SK-N-SH (cell line): ENCODE measurements at regions not wholly inside any gene's neighbourhood (a gene's known extent, or its start where the extent isn't known, plus 50 kb on each side); places are given as distances from the start of the nearest gene placed in this dataset.

Experiments
- CTCF ChIA-PET: fragments of 300-600, 350-600 bp; formaldehyde crosslinking; extraction: SDS; loops from one replicate; lab custom pipeline; 2021; lab: Yijun Ruan, JAX
- POLR2A ChIA-PET: fragments of 350-600 bp; sonication (Branson Sonifier 250); formaldehyde crosslinking; extraction: SDS; loops from one replicate; lab custom pipeline; 2020; ENCODE audit warnings: antibody characterized with exemption, inconsistent platforms; lab: Yijun Ruan, JAX
- DNase-seq: peaks from one replicate; pipeline ENCODE4 v3.0.0; 2012
- H2AFZ ChIP-seq: fragments of 200-600 bp; sonication (generic); 2 replicates; pipeline ENCODE4 v1.8.1; 2016; ENCODE audit warnings: antibody characterized with exemption, mild to moderate bottlenecking, low read depth
- H3F3A ChIP-seq: fragments of 200-600 bp; sonication (generic); replicated peaks from 2 replicates; pipeline ENCODE3; 2016; ENCODE audit warnings: antibody characterized with exemption, mild to moderate bottlenecking; ENCODE audit not compliant: insufficient read depth
- H3K27ac ChIP-seq, 2 experiments: fragments of 200-500 bp in 1 of 2; fragments of 200-600 bp in 1 of 2; sonication (Bioruptor generic) in 1 of 2; sonication (generic), shearing (Covaris generic) in 1 of 2; 2 replicates each; pipeline versions ENCODE4 v1.5.1 to v1.6.1; 2014 to 2016; ENCODE audit warnings: low read depth in 2 of 2, inconsistent platforms in 1 of 2, low read length in 1 of 2, mild to moderate bottlenecking in 1 of 2, mixed read lengths in 1 of 2
- H3K27me3 ChIP-seq: fragments of 200-600 bp; sonication (generic), shearing (Covaris generic); 2 replicates; pipeline ENCODE4 v1.6.1; 2016; ENCODE audit warnings: mixed run types; ENCODE audit not compliant: insufficient read depth
- H3K36me3 ChIP-seq, 2 experiments: fragments of 200-500 bp in 1 of 2; fragments of 200-600 bp in 1 of 2; sonication (Bioruptor generic) in 1 of 2; sonication (generic) in 1 of 2; replicated peaks in 1 of 2; 2 replicates each; pipeline versions ENCODE3 to v1.5.1; 2014 to 2016; ENCODE audit warnings: low read length in 1 of 2, mild to moderate bottlenecking in 1 of 2; ENCODE audit not compliant: insufficient read depth in 2 of 2, control insufficient read depth in 1 of 2
- H3K4me1 ChIP-seq, 2 experiments: fragments of 200-500 bp in 1 of 2; fragments of 200-600 bp in 1 of 2; sonication (Bioruptor generic) in 1 of 2; sonication (generic), shearing (Covaris generic) in 1 of 2; 2 replicates each; pipeline versions ENCODE4 v1.5.1 to v1.6.1; 2014 to 2016; ENCODE audit warnings: low read depth in 1 of 2, low read length in 1 of 2, mixed run types in 1 of 2; ENCODE audit not compliant: insufficient read depth in 2 of 2, control insufficient read depth in 1 of 2
- H3K4me2 ChIP-seq: fragments of 200-600 bp; sonication (generic), shearing (Covaris generic); 2 replicates; pipeline ENCODE4 v1.6.1; 2017; ENCODE audit warnings: mixed run types
- H3K4me3 ChIP-seq, 2 experiments: fragments of 200-500 bp in 1 of 2; fragments of 200-600 bp in 1 of 2; sonication (Bioruptor generic) in 1 of 2; sonication (generic), shearing (Covaris generic) in 1 of 2; 2 replicates each; pipeline versions ENCODE4 v1.5.1 to v1.8.1; 2014 to 2016; ENCODE audit warnings: low read depth in 2 of 2, inconsistent platforms in 1 of 2, low read length in 1 of 2, mild to moderate bottlenecking in 1 of 2, mixed read lengths in 1 of 2, moderate library complexity in 1 of 2
- H3K79me2 ChIP-seq: fragments of 200-600 bp; sonication (generic); 2 replicates; pipeline ENCODE4 v1.8.1; 2017; ENCODE audit warnings: mild to moderate bottlenecking; ENCODE audit not compliant: insufficient read depth
- H3K9ac ChIP-seq: fragments of 200-600 bp; sonication (generic); 2 replicates; pipeline ENCODE4 v1.6.1; 2017; ENCODE audit warnings: mixed run types
- H3K9me2 ChIP-seq: fragments of 200-600 bp; sonication (generic); 2 replicates; pipeline ENCODE4 v1.6.1; 2017; ENCODE audit warnings: mixed run types
- H3K9me3 ChIP-seq: fragments of 200-600 bp; sonication (generic); 2 replicates; pipeline ENCODE4 v1.6.1; 2017; ENCODE audit warnings: mixed run types, mild to moderate bottlenecking, moderate library complexity
- H4K20me1 ChIP-seq: fragments of 200-600 bp; sonication (generic); 2 replicates; pipeline ENCODE4 v1.6.1; 2017; ENCODE audit warnings: mild to moderate bottlenecking, mixed run types; ENCODE audit not compliant: insufficient read depth
- EP300 ChIP-seq, 2 experiments: IDR thresholded peaks; 2 replicates each; pipeline versions ENCODE4 v1.4.0 to v1.6.1; 2012; ENCODE audit warnings: borderline replicate concordance in 1 of 2, low read depth in 1 of 2, low read length in 1 of 2
- EZH2phosphoT487 ChIP-seq: fragments of 200-600 bp; sonication (generic); IDR thresholded peaks from 2 replicates; pipeline ENCODE4 v1.6.1; 2017; ENCODE audit warnings: low read depth, mixed run types, mild to moderate bottlenecking, antibody characterized with exemption, moderate library complexity, borderline replicate concordance
- FOXJ3 ChIP-seq: sonication (generic); formaldehyde crosslinking; IDR thresholded peaks from 2 replicates; pipeline ENCODE4 v1.5.1; 2020; ENCODE audit warnings: mild to moderate bottlenecking, missing genetic modification reagents
- FOXM1 ChIP-seq: IDR thresholded peaks from 2 replicates; pipeline ENCODE4 v1.4.0; 2012; ENCODE audit warnings: low read depth, mild to moderate bottlenecking
- GATA2 ChIP-seq: sonication (generic); formaldehyde crosslinking; IDR thresholded peaks from 2 replicates; pipeline ENCODE4 v1.5.0; 2020; ENCODE audit warnings: mild to moderate bottlenecking, missing genetic modification reagents
- IRF3 ChIP-seq: fragments of 150-350 bp; IDR thresholded peaks from 2 replicates; pipeline ENCODE4 v1.6.1; 2016; ENCODE audit warnings: mild to moderate bottlenecking, low read depth, low read length
- MAX ChIP-seq: IDR thresholded peaks from 2 replicates; pipeline ENCODE4 v1.4.0; 2012; ENCODE audit warnings: low read depth
- MEF2A ChIP-seq: IDR thresholded peaks from 2 replicates; pipeline ENCODE4 v1.4.0; 2012; ENCODE audit warnings: low read depth, borderline replicate concordance
- NRF1 ChIP-seq: IDR thresholded peaks from 2 replicates; pipeline ENCODE4 v1.6.1; 2012; ENCODE audit warnings: low read depth, mild to moderate bottlenecking, low read length
- PBX3 ChIP-seq: IDR thresholded peaks from 2 replicates; pipeline ENCODE4; 2012
- POLR2AphosphoS5 ChIP-seq: IDR thresholded peaks from 2 replicates; pipeline ENCODE4 v1.6.1; 2012; ENCODE audit warnings: low read depth, low read length
- RCOR1 ChIP-seq: fragments of 150-350 bp; IDR thresholded peaks from 2 replicates; pipeline ENCODE4 v1.6.1; 2017; ENCODE audit warnings: antibody characterized with exemption, low read length
- RFX5 ChIP-seq: IDR thresholded peaks from 2 replicates; pipeline ENCODE4 v1.6.1; 2012; ENCODE audit warnings: mild to moderate bottlenecking, improper control_type of control experiment, low read length
- SIN3A ChIP-seq: IDR thresholded peaks from 2 replicates; pipeline ENCODE4 v1.6.1; 2012; ENCODE audit warnings: low read depth, mild to moderate bottlenecking, low read length, moderate library complexity, borderline replicate concordance
- SMC3 ChIP-seq: IDR thresholded peaks from 2 replicates; pipeline ENCODE4 v1.6.1; 2012; ENCODE audit warnings: low read depth, low read length, improper control_type of control experiment
- TAF1 ChIP-seq: IDR thresholded peaks from 2 replicates; pipeline ENCODE4 v1.6.1; 2012; ENCODE audit warnings: low read depth, mild to moderate bottlenecking, low read length, moderate library complexity, borderline replicate concordance
- TCF12 ChIP-seq: IDR thresholded peaks from 2 replicates; pipeline ENCODE4 v1.4.0; 2012
- TEAD4 ChIP-seq: IDR thresholded peaks from 2 replicates; pipeline ENCODE4 v1.4.0; 2012; ENCODE audit warnings: mild to moderate bottlenecking, borderline replicate concordance; ENCODE audit not compliant: insufficient read depth
- USF2 ChIP-seq: fragments of 150-350 bp; IDR thresholded peaks from 2 replicates; pipeline ENCODE4 v1.6.1; 2017; ENCODE audit warnings: antibody characterized with exemption, low read length, low read depth, borderline replicate concordance
- YY1 ChIP-seq: IDR thresholded peaks from 2 replicates; pipeline ENCODE4 v1.4.0; 2012; ENCODE audit warnings: low read depth, mild to moderate bottlenecking
- WGBS: methylation state at CpG from one replicate; pipeline ENCODE4 v1.1.6; 2017; ENCODE audit warnings: low lambda C conversion rate; 5-methylcytosine and 5-hydroxymethylcytosine counted together

GRCh38 chr22:49079743-49080500 lies 747.8 kb downstream of the BRD1 start:
- Histone ChIP-seq H3K4me3 (no peak overlapping the region), H2AFZ (no peak overlapping the region), H3K79me2 (no peaks in the 10 kb centered on the region), H3K4me1 (peaks cover 0 to 46% of the 10 kb centered on the region in 2 experiments; a peak in 1 of 4 replicates), H3K27me3 (no peaks in the 10 kb centered on the region), H3K9me3 (no peaks in the 10 kb centered on the region), H3K9me2 (no peaks in the 10 kb centered on the region), H3K9ac (no peak overlapping the region), H4K20me1 (no peaks in the 10 kb centered on the region), H3F3A (no peaks in the 10 kb centered on the region), H3K27ac (no peak overlapping the region; a peak in 1 of 4 replicates), H3K36me3 (no peaks in the 10 kb centered on the region), H3K4me2 (no peak overlapping the region)
- TF ChIP-seq GATA2 (CRISPR knock-in tag), result no peak
- no peak for TF ChIP-seq YY1
- TF ChIP-seq RCOR1, result no peak
- no peak for TF ChIP-seq FOXJ3 (CRISPR knock-in tag)
- no peak for TF ChIP-seq SIN3A
- TF ChIP-seq FOXM1, result no peak
- TF ChIP-seq EZH2phosphoT487, result no peak
- no peak for TF ChIP-seq MEF2A
- no peak for TF ChIP-seq SMC3
- no peak for TF ChIP-seq POLR2AphosphoS5
- TF ChIP-seq USF2, result no peak
- no peak for TF ChIP-seq RFX5
- no peak for TF ChIP-seq TAF1
- POLR2A ChIA-PET, result no interaction called here
- WGBS, result 10% methylated on average over 2 of the region's 15 CpGs
- CTCF ChIA-PET, result interaction anchor here (0.7 kb wide), 1 partner anchor 225 kb away, joined by 3 read pairs; no protein-coding TSS in a partner anchor
- DNase-seq, result no peak

- no peaks in the 10 kb centered on the region for H3K9me3 ChIP-seq
- H3K4me3 ChIP-seq, result no peak overlapping the region
- no peak for TF ChIP-seq EP300 (IDR thresholded peaks at IDR 0.05; ENCODE audit: borderline replicate concordance in 1 of 2, low read depth in 1 of 2, low read length in 1 of 2)
- no peak for TF ChIP-seq RFX5
- no peak for TF ChIP-seq GATA2 (CRISPR knock-in tag)
- TF ChIP-seq PBX3, result no peak
- TF ChIP-seq FOXJ3 (CRISPR knock-in tag), result no peak
- no peak for TF ChIP-seq NRF1
- TF ChIP-seq YY1, result no peak
- no peak for TF ChIP-seq IRF3
- TF ChIP-seq MAX, result no peak
- TF ChIP-seq TCF12, result no peak
- TF ChIP-seq TEAD4, result no peak
- no peak for TF ChIP-seq SMC3
- no peak for TF ChIP-seq RCOR1
- no peak for TF ChIP-seq TAF1
- TF ChIP-seq FOXM1, result no peak
- H3K27ac ChIP-seq, result peak overlapping the region in 1 of 2 experiments; percentile 4; a peak in 1 of 4 replicates
- no peaks in the 10 kb centered on the region for H3K36me3 ChIP-seq
- no peaks in the 10 kb centered on the region for H4K20me1 ChIP-seq
- H3K9me2 ChIP-seq, result no peaks in the 10 kb centered on the region
- H3K79me2 ChIP-seq, result no peaks in the 10 kb centered on the region
- CTCF ChIA-PET, result interaction anchor here (0.8 kb wide), 1 partner anchor 72 kb away, joined by 3 read pairs; no protein-coding TSS in a partner anchor
- H3K4me1 ChIP-seq, result peaks cover 0 to 46% of the 10 kb centered on the region in 2 experiments; a peak in 1 of 4 replicates
- WGBS, result 41% methylated on average over 14 of the region's 22 CpGs
- H3K27me3 ChIP-seq, result no peaks in the 10 kb centered on the region
- H3K4me2 ChIP-seq, result no peak overlapping the region
- POLR2A ChIA-PET, result no interaction called here
- DNase-seq, result no peak
- no peak overlapping the region for H3K9ac ChIP-seq
- no peak overlapping the region for H2AFZ ChIP-seq
- H3F3A ChIP-seq, result no peaks in the 10 kb centered on the region
Measured at GRCh38 chr22:49079027-49079725, 748.5 kb downstream of the BRD1 start.
